HepG2 (cell line): ENCODE measurements at regions not wholly inside any gene's neighbourhood (a gene's known extent, or its start where the extent isn't known, plus 50 kb on each side); places are given as distances from the start of the nearest gene placed in this dataset.

Experiments used
- EP300 ChIP-seq, 3 experiments: sonication (generic) in 1 of 3; formaldehyde crosslinking in 1 of 3; IDR thresholded peaks; 2 replicates each; pipeline versions ENCODE4 v1.5.1 to v1.6.1; 2011 to 2020; ENCODE audit warnings: low read depth in 2 of 3, low read length in 2 of 3, borderline replicate concordance in 1 of 3, improper control_type of control experiment in 1 of 3, mild to moderate bottlenecking in 1 of 3, missing genetic modification reagents in 1 of 3, moderate library complexity in 1 of 3
- GFI1 ChIP-seq: sonication (generic); formaldehyde crosslinking; IDR thresholded peaks from 2 replicates; pipeline ENCODE4 v1.5.0; 2020; ENCODE audit warnings: missing genetic modification reagents, mild to moderate bottlenecking, borderline replicate concordance
- HNRNPH1 ChIP-seq: fragments of 200-400 bp; formaldehyde crosslinking; optimal IDR thresholded peaks from 2 replicates; pipeline ENCODE3; 2017; ENCODE audit warnings: mild to moderate bottlenecking, low read depth, low read length
- MIXL1 ChIP-seq: IDR thresholded peaks from 2 replicates; pipeline ENCODE4 v1.6.1; 2016
- NONO ChIP-seq, 2 experiments: fragments of 450-650 bp in 1 of 2; sonication (generic) in 1 of 2; formaldehyde crosslinking in 1 of 2; IDR thresholded peaks in 1 of 2; conservative IDR thresholded peaks in 1 of 2; 2 replicates each; pipeline versions ENCODE4 v1.6.1 to v1.8.0; 2017 to 2022; ENCODE audit warnings: mild to moderate bottlenecking in 1 of 2, missing genetic modification reagents in 1 of 2, moderate library complexity in 1 of 2
- PAX8 ChIP-seq: sonication (generic); formaldehyde crosslinking; IDR thresholded peaks from 2 replicates; pipeline ENCODE4 v1.8.0; 2022; ENCODE audit warnings: mild to moderate bottlenecking, missing genetic modification reagents, borderline replicate concordance
- ZNF232 ChIP-seq: sonication (generic); formaldehyde crosslinking; IDR thresholded peaks from 2 replicates; pipeline ENCODE4 v1.4.0; 2020; ENCODE audit warnings: missing genetic modification reagents, borderline replicate concordance
- TF ChIP-seq, protein P1 (sequence below): sonication (generic); formaldehyde crosslinking; conservative IDR thresholded peaks from 2 replicates; pipeline ENCODE4 v1.8.0; 2022; ENCODE audit warnings: missing genetic modification reagents
- TF ChIP-seq, protein P2 (sequence below): sonication (generic); formaldehyde crosslinking; IDR thresholded peaks from 2 replicates; pipeline ENCODE4 v1.8.0; 2022; ENCODE audit warnings: mild to moderate bottlenecking, missing genetic modification reagents; ENCODE audit not compliant: insufficient replicate concordance
- TF ChIP-seq, protein P3 (sequence below): sonication (generic); formaldehyde crosslinking; IDR thresholded peaks from 2 replicates; pipeline ENCODE4 v1.4.0; 2020; ENCODE audit warnings: missing genetic modification reagents
- TF ChIP-seq, protein P4 (sequence below): sonication (generic); formaldehyde crosslinking; IDR thresholded peaks from 2 replicates; pipeline ENCODE4 v1.5.1; 2020; ENCODE audit warnings: missing genetic modification reagents, mild to moderate bottlenecking, borderline replicate concordance

DNA sequence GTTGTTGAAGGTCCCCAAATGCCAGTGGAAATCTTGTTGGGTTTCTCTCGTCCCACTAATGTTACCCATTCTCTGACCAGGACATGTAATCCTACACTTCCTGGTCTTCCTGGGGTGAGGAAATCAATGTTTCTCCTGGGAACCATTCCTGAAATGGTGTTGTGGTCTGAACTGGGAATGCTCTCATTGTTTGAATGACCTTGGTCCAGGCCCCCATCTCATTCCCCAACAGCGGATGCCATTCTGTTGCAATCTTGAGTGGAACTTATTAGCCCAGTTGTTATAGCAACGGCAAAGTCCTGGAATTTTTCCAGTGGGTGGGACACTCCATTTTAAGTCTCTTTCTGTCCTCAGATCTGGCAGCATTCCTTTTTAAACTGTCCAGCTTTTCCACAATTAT is 265.9 kb downstream of the RPS4Y2 start (continued):
- TF ChIP-seq, protein P1, sequence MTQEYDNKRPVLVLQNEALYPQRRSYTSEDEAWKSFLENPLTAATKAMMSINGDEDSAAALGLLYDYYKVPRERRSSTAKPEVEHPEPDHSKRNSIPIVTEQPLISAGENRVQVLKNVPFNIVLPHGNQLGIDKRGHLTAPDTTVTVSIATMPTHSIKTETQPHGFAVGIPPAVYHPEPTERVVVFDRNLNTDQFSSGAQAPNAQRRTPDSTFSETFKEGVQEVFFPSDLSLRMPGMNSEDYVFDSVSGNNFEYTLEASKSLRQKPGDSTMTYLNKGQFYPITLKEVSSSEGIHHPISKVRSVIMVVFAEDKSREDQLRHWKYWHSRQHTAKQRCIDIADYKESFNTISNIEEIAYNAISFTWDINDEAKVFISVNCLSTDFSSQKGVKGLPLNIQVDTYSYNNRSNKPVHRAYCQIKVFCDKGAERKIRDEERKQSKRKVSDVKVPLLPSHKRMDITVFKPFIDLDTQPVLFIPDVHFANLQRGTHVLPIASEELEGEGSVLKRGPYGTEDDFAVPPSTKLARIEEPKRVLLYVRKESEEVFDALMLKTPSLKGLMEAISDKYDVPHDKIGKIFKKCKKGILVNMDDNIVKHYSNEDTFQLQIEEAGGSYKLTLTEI (CRISPR knock-in tag), result no peak
- TF ChIP-seq, protein P2, sequence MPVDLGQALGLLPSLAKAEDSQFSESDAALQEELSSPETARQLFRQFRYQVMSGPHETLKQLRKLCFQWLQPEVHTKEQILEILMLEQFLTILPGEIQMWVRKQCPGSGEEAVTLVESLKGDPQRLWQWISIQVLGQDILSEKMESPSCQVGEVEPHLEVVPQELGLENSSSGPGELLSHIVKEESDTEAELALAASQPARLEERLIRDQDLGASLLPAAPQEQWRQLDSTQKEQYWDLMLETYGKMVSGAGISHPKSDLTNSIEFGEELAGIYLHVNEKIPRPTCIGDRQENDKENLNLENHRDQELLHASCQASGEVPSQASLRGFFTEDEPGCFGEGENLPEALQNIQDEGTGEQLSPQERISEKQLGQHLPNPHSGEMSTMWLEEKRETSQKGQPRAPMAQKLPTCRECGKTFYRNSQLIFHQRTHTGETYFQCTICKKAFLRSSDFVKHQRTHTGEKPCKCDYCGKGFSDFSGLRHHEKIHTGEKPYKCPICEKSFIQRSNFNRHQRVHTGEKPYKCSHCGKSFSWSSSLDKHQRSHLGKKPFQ (CRISPR knock-in tag), result no peak
- no peak for TF ChIP-seq NONO (IDR thresholded peaks at IDR 0.05)
- no peak for TF ChIP-seq NONO (CRISPR knock-in tag; conservative IDR thresholded peaks at IDR 0.05)
- TF ChIP-seq ZNF232, result no peak
- TF ChIP-seq, protein P3, sequence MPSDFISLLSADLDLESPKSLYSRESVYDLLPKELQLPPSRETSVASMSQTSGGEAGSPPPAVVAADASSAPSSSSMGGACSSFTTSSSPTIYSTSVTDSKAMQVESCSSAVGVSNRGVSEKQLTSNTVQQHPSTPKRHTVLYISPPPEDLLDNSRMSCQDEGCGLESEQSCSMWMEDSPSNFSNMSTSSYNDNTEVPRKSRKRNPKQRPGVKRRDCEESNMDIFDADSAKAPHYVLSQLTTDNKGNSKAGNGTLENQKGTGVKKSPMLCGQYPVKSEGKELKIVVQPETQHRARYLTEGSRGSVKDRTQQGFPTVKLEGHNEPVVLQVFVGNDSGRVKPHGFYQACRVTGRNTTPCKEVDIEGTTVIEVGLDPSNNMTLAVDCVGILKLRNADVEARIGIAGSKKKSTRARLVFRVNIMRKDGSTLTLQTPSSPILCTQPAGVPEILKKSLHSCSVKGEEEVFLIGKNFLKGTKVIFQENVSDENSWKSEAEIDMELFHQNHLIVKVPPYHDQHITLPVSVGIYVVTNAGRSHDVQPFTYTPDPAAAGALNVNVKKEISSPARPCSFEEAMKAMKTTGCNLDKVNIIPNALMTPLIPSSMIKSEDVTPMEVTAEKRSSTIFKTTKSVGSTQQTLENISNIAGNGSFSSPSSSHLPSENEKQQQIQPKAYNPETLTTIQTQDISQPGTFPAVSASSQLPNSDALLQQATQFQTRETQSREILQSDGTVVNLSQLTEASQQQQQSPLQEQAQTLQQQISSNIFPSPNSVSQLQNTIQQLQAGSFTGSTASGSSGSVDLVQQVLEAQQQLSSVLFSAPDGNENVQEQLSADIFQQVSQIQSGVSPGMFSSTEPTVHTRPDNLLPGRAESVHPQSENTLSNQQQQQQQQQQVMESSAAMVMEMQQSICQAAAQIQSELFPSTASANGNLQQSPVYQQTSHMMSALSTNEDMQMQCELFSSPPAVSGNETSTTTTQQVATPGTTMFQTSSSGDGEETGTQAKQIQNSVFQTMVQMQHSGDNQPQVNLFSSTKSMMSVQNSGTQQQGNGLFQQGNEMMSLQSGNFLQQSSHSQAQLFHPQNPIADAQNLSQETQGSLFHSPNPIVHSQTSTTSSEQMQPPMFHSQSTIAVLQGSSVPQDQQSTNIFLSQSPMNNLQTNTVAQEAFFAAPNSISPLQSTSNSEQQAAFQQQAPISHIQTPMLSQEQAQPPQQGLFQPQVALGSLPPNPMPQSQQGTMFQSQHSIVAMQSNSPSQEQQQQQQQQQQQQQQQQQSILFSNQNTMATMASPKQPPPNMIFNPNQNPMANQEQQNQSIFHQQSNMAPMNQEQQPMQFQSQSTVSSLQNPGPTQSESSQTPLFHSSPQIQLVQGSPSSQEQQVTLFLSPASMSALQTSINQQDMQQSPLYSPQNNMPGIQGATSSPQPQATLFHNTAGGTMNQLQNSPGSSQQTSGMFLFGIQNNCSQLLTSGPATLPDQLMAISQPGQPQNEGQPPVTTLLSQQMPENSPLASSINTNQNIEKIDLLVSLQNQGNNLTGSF (CRISPR knock-in tag), result no peak
- TF ChIP-seq PAX8 (CRISPR knock-in tag), result no peak
- no peak for TF ChIP-seq HNRNPH1
- 0 out of 2 replicates have a peak, but pooled peaks have one; percentile 37 for TF ChIP-seq MIXL1 (CRISPR knock-in tag)
- TF ChIP-seq, protein P4, sequence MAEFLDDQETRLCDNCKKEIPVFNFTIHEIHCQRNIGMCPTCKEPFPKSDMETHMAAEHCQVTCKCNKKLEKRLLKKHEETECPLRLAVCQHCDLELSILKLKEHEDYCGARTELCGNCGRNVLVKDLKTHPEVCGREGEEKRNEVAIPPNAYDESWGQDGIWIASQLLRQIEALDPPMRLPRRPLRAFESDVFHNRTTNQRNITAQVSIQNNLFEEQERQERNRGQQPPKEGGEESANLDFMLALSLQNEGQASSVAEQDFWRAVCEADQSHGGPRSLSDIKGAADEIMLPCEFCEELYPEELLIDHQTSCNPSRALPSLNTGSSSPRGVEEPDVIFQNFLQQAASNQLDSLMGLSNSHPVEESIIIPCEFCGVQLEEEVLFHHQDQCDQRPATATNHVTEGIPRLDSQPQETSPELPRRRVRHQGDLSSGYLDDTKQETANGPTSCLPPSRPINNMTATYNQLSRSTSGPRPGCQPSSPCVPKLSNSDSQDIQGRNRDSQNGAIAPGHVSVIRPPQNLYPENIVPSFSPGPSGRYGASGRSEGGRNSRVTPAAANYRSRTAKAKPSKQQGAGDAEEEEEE (CRISPR knock-in tag), result no peak
- no peak for TF ChIP-seq GFI1 (CRISPR knock-in tag)
- TF ChIP-seq EP300 (IDR thresholded peaks at IDR 0.05; ENCODE audit: low read depth in 2 of 2, low read length in 2 of 2), result peak; percentile 46 to 50; a peak in 2 of 4 replicates
- TF ChIP-seq EP300 (CRISPR knock-in tag; IDR thresholded peaks at IDR 0.05; ENCODE audit: borderline replicate concordance), result no peak
